ENCODE measurements at regions not wholly inside any gene's neighbourhood (a gene's known extent, or its start where the extent isn't known, plus 50 kb on each side); places are given as distances from the start of the nearest gene placed in this dataset.

GRCh38 chr15:87197981-87198380 is 1058.6 kb downstream of the NTRK3 start:
- TF ChIP-seq POLR2A (IDR thresholded peaks at IDR 0.05; ENCODE audit: low read length), result no peak
- TF ChIP-seq GATA1 (IDR thresholded peaks at IDR 0.05; ENCODE audit: low read depth, low read length), result no peak
